22Rv1 (cell line): ENCODE measurements at regions not wholly inside any gene's neighbourhood (a gene's known extent, or its start where the extent isn't known, plus 50 kb on each side); places are given as distances from the start of the nearest gene placed in this dataset.

Experiments
- ZFX ChIP-seq: fragments of 450-650 bp; IDR thresholded peaks from 2 replicates; pipeline ENCODE4 v1.6.1; 2017; ENCODE audit warnings: antibody characterized with exemption, borderline replicate concordance
- TF ChIP-seq, protein P1 (sequence below): fragments of 450-650 bp; IDR thresholded peaks from 2 replicates; pipeline ENCODE4 v1.5.1; 2017; ENCODE audit warnings: mild to moderate bottlenecking

DNA sequence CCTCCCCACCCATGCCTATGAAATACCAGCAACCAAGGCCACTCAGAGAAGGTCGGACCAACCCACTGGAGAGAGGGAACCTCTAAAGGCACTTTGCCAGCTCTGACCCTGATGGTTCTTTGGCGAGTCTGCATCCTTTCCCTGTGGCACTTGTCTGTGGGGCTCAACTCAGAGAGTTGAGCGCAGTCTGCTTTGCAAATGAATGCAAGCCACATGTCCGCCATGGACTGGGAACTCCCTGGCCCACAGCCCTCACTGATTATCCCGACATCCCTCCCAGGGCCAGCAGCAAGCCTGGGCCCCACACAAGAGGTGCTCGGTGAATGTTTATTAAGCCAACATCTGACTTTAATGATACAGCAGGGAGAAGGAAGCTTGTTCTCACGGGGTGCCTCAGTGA, 55.5 kb upstream of the HES1 start:
- TF ChIP-seq, protein P1, sequence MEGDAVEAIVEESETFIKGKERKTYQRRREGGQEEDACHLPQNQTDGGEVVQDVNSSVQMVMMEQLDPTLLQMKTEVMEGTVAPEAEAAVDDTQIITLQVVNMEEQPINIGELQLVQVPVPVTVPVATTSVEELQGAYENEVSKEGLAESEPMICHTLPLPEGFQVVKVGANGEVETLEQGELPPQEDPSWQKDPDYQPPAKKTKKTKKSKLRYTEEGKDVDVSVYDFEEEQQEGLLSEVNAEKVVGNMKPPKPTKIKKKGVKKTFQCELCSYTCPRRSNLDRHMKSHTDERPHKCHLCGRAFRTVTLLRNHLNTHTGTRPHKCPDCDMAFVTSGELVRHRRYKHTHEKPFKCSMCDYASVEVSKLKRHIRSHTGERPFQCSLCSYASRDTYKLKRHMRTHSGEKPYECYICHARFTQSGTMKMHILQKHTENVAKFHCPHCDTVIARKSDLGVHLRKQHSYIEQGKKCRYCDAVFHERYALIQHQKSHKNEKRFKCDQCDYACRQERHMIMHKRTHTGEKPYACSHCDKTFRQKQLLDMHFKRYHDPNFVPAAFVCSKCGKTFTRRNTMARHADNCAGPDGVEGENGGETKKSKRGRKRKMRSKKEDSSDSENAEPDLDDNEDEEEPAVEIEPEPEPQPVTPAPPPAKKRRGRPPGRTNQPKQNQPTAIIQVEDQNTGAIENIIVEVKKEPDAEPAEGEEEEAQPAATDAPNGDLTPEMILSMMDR: no peak
- TF ChIP-seq ZFX: no peak
